Right lobe of liver (tissue), 6 donors: ENCODE measurements at regions not wholly inside any gene's neighbourhood (a gene's known extent, or its start where the extent isn't known, plus 50 kb on each side); places are given as distances from the start of the nearest gene placed in this dataset.

Experiments
- ATAC-seq, 4 donors: fragments of 200-7000 bp; cut with Tn5 transposase; one replicate each; pipeline ENCODE4 v1.9.1; 2020; ENCODE audit warnings: mild to moderate bottlenecking in 4 of 4, moderate library complexity in 4 of 4
- DNase-seq, 3 donors: peaks; one replicate each; pipeline ENCODE4 v3.0.0-alpha.2; 2020
- H3K27ac ChIP-seq, 3 donors: fragments of 200-600 bp; one replicate each; pipeline ENCODE4 v1.8.0; 2022
- H3K27me3 ChIP-seq, 2 donors: fragments of 200-600 bp; one replicate each; pipeline ENCODE4 v1.8.0; 2022
- H3K36me3 ChIP-seq, 4 donors: fragments of 200-600 bp; sonication (generic) in 1 of 4; one replicate each; pipeline versions ENCODE4 v1.5.1 to v1.8.0; 2017 to 2022; ENCODE audit warnings: control low read depth in 1 of 4
- H3K4me1 ChIP-seq, 4 donors: fragments of 200-600 bp; sonication (generic) in 1 of 4; one replicate each; pipeline versions ENCODE4 v1.5.1 to v1.8.0; 2017 to 2022; ENCODE audit warnings: control low read depth in 1 of 4
- H3K4me3 ChIP-seq, 3 donors: fragments of 200-600 bp; one replicate each; pipeline ENCODE4 v1.8.0; 2022
- H3K9me3 ChIP-seq, 4 donors: fragments of 200-600 bp; sonication (generic) in 1 of 4; one replicate each; pipeline versions ENCODE4 v1.5.1 to v1.8.0; 2017 to 2022; ENCODE audit warnings: control low read depth in 1 of 4
- CTCF ChIP-seq, 4 donors: fragments of 200-600 bp in 3 of 4; fragments of 450-650 bp in 1 of 4; IDR thresholded peaks; one replicate each; pipeline versions ENCODE4 v1.5.1 to v1.8.0; 2016 to 2022; ENCODE audit warnings: antibody characterized with exemption in 4 of 4, mild to moderate bottlenecking in 2 of 4
- POLR2A ChIP-seq: fragments of 450-650 bp; IDR thresholded peaks from one replicate; pipeline ENCODE4 v1.6.1; 2017; ENCODE audit warnings: antibody characterized with exemption, mild to moderate bottlenecking
- WGBS: methylation state at CpG from one replicate; pipeline ENCODE4 v1.1.6; 2018; ENCODE audit warnings: low coverage, low lambda C conversion rate; ENCODE audit not compliant: insufficient coverage; ENCODE audit errors: missing lambda C conversion rate; 5-methylcytosine and 5-hydroxymethylcytosine counted together
- intact Hi-C, 2 donors: fragments of 100-400 bp; cut with DNase I; formaldehyde crosslinking; loops; one replicate each; pipeline versions ENCODE4 v1.11.2 to v1.14.1; 2022
- donor health status: DM: no; HTN: yes; CAD: no.
- donor health status: DM: no; HTN: no; CAD: no.
- donor health status: DM: no; HTN: no; CAD: no.
- donor health status: DM: no; HTN: yes; CAD: no.
- donor health status: DM: no; HTN: yes; CAD: no.

DNA sequence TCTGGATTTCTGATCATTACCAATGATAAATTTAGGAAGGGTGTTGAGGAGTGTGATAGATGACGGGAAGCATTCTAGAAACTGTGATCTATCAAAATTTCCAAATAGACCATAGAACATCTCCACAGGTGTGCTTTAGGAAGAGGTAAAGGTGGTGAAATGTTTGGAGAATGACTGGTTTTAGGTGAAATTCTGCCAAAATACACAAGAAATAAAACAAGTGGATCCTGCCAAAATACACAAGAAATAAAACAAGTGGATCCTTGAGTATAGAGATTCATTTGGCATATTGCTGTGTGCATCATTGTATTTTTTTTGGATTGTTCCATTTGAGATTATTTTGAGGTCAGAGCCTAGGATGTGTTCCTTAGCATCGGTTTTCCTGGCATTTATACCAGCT, 88.3 kb upstream of the CTNND2 start:
- no peaks in the 10 kb centered on the region for H3K27me3 ChIP-seq
- H3K27ac ChIP-seq: no peak overlapping the region
- ATAC-seq (peak in 2 of 4 donors; percentile 44 to 54), DNase-seq (no peak)
- TF ChIP-seq POLR2A (no peak), CTCF (IDR thresholded peaks at IDR 0.05) (no peak)
- no peak overlapping the region for H3K4me3 ChIP-seq
- no peaks in the 10 kb centered on the region for H3K9me3 ChIP-seq
- H3K36me3 ChIP-seq: no peaks in the 10 kb centered on the region
- no peaks in the 10 kb centered on the region for H3K4me1 ChIP-seq
- WGBS: 19% methylated on average over 2 of the region's 2 CpGs
- intact Hi-C loops: no loop called here

DNA sequence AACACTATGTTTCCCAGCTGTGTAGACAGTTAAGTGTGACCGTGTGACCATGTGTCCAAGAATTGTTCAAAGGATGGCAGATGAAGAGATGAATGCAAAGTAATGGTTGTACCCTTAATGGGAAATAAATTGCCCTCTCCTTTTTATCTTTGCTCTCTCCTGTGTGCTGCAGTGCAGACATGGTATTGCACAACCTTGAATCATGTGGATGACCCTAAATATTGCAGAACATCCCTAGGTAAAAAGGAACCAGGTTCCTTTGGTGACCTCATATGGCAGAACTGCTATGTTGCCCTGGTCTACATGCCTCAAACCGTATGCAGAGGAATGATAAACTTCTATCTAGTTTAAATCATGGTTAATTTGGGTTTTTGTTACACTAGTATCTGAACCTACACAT, 81.7 kb upstream of the CTNND2 start:
- TF ChIP-seq POLR2A: no peak
- ATAC-seq (peak; percentile 40 to 84 (median 74)), DNase-seq (no peak)
- 50% methylated on average over 2 of the region's 2 CpGs for WGBS
- Histone ChIP-seq H3K9me3 (no peaks in the 10 kb centered on the region), H3K4me3 (no peak overlapping the region), H3K36me3 (no peaks in the 10 kb centered on the region), H3K27me3 (peaks cover 0 to 3% of the 10 kb centered on the region in 2 donors), H3K27ac (no peak overlapping the region), H3K4me1 (no peaks in the 10 kb centered on the region)
- intact Hi-C loops: no loop called here

- Histone ChIP-seq H3K27me3 (peaks cover 0 to 3% of the 10 kb centered on the region in 2 donors), H3K9me3 (no peaks in the 10 kb centered on the region), H3K4me3 (no peak overlapping the region), H3K27ac (no peak overlapping the region), H3K4me1 (no peaks in the 10 kb centered on the region), H3K36me3 (no peaks in the 10 kb centered on the region)
- no peak for DNase-seq
- TF ChIP-seq CTCF (IDR thresholded peaks at IDR 0.05) (no peak), POLR2A (no peak)
- 55% methylated on average over 1 of the region's 1 CpG for WGBS
- no peak for ATAC-seq
- intact Hi-C loops: no loop called here
Observed at GRCh38 chr5:11984196-11984595, 80.0 kb upstream of the CTNND2 start.

DNA sequence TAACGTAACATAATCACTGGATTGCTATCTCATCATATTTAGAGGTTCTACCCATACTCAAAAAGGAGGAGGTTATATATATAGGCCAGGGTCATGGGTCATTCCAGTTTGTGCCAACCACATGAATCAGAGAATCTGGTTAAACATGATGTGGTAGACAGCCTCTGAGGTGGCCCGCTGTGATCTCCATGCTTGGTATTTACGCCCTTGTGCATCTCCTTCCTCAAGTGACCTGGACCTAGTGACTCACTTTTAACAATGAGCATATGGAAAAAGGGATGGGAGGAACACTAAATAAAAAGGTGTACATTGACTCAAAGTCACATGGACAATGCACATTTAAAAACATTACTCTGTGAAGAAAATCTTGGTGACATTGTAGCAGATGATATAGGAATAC, 77.7 kb upstream of the CTNND2 start:
- H3K36me3 ChIP-seq: no peaks in the 10 kb centered on the region
- no peaks in the 10 kb centered on the region for H3K4me1 ChIP-seq
- no peak for ATAC-seq
- no peak for DNase-seq
- H3K9me3 ChIP-seq: no peaks in the 10 kb centered on the region
- 62% methylated on average over 3 of the region's 3 CpGs for WGBS
- H3K27ac ChIP-seq: no peak overlapping the region
- H3K27me3 ChIP-seq: no peaks in the 10 kb centered on the region
- TF ChIP-seq CTCF (IDR thresholded peaks at IDR 0.05): no peak
- no peak for TF ChIP-seq POLR2A
- intact Hi-C loops: no loop called here
- H3K4me3 ChIP-seq: no peak overlapping the region

GRCh38 chr5:11977904-11978303, 73.7 kb upstream of the CTNND2 start:
- no peak for DNase-seq
- H3K27ac ChIP-seq: no peak overlapping the region
- H3K36me3 ChIP-seq: no peaks in the 10 kb centered on the region
- intact Hi-C loops: no loop called here
- H3K4me1 ChIP-seq: no peaks in the 10 kb centered on the region
- H3K9me3 ChIP-seq: no peaks in the 10 kb centered on the region
- ATAC-seq: no peak
- H3K4me3 ChIP-seq: no peak overlapping the region
- no peak for TF ChIP-seq POLR2A
- no peak for TF ChIP-seq CTCF (IDR thresholded peaks at IDR 0.05)
- WGBS: 46% methylated on average over 2 of the region's 2 CpGs
- H3K27me3 ChIP-seq: no peaks in the 10 kb centered on the region
